NCI-H2107 treated with DMSO at 0.1 percent for 48 hours (cell line): ENCODE measurements at regions not wholly inside any gene's neighbourhood (a gene's known extent, or its start where the extent isn't known, plus 50 kb on each side); places are given as distances from the start of the nearest gene placed in this dataset.
"Not testable (repeated sequence)": the region's sequence is repeated elsewhere in the genome, so short reads cannot be mapped to it uniquely, and the experiment has no call there.

Experiments
- DNase-seq: peaks from one replicate; lab custom pipeline; 2025; ENCODE audit not compliant: unreplicated experiment; lab: John Stamatoyannopoulos, UW

DNA sequence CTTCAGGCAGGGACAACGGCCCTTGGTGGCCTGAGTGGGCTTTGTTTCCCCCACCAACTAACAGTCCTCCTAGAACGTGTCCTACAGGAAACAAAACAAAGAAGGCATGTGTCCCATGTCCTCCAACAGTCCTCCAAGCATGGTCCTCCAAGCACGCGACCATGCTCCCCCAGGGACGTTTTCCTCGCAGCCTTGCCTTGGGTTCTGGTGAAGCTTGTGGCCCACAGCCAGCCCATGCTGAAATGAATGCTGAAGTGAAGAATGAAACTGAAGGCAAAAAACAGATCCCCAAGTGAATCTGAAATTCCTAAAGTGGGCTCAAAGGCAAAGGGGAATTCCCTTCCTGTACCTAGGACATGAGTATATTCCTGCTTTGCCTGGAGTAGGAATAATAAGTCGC, 176.6 kb downstream of the JCAD start:
- DNase-seq: no peak

DNA sequence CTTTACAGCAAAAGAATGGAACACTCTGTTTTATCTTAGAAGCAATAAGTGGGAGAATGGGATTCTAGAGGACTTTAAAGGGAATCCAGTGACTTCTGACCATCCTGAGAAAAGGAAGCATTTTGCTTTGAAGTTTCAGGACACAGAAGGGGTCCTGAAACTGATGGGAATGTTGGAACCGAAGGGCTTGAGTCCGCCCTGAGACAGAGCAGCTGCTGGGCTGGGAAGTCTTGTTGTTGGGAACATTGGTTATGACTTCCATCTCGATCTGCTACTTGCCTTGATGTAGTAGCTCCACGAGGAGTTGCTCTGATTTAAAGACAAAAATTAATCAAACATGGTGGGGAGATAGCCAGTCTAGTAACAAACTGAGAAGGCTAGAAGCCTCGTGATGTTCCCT, 177.6 kb downstream of the JCAD start:
- no peak for DNase-seq

DNA sequence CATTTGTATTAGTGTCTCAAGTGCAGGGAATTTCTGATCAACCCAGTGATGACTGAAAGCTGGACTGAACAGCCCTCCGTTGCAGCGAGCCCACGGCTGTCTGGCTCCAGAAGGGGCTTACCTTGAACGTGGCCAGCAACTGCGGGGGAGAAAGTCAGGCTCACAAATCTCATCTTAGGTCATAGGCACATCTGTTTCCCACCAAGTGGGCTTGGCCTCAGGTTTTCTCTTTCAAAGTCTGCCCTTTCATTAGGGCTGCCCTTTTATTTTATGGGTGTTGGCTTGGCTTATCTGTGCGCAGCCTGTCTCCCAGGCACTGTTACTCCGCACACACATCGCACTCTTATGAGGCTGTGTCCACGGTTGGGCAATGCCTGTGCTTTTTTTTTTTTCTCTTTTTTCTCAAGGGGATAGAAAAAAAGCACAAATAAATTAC, 178.0 kb downstream of the JCAD start:
- DNase-seq: no peak

DNA sequence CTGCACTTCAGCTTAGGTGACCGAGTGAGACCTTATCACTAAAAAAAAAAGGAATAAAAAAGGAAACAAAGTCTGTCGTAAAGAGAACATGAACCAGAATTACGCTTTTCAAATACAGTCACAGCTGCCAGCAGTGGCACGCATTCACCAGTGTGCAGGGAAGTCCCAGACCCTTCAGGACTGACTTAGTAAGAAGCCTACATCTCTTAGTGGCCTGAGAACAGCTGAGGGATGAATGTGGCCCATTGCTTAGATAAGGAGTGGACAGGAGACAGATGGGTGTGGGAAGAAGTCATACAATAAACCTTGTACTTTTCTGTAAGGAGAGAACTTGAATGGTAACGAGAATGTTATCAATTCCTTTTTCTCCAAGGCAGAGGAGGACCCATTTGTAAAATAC, 178.5 kb downstream of the JCAD start:
- DNase-seq: no peak

DNA sequence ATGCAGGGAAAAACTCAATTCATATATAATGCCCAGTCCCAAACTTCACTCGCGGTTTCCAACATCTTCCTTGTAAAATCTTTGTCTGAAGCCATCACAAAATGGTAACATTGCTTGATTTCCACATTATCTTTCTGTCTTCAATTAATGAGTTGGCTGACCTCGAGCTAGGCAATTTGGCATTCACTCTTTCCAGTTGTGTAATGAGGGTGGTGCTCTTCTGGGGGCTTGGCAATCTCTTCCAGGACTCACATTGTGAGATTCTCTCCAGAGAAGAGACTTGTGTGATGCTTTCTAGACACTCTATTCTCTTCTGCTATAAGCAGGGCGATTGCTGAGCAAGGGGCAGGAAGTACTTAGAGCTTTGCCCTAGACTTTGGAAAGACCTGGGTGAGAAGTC, 179.5 kb downstream of the JCAD start:
- no peak for DNase-seq

DNA sequence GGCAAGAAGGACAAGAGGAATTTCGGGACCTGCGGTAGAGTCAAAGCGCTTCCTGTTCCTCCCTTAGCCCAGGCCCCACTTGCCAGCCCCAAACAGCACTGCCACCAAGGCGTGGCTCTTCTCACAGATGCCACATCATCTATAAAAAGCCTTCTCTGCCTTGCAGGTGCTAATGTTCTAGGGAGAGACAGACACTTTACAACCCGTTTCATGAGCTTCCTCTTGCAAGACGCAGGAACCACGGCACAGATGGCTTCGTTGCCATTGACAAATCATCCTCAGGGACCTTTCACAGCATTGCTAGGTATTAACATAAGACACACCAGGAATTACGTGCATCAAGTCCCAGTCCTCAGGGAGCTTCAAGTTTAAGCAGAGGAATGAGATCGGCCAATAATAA, 180.9 kb downstream of the JCAD start:
- DNase-seq: no peak

DNA sequence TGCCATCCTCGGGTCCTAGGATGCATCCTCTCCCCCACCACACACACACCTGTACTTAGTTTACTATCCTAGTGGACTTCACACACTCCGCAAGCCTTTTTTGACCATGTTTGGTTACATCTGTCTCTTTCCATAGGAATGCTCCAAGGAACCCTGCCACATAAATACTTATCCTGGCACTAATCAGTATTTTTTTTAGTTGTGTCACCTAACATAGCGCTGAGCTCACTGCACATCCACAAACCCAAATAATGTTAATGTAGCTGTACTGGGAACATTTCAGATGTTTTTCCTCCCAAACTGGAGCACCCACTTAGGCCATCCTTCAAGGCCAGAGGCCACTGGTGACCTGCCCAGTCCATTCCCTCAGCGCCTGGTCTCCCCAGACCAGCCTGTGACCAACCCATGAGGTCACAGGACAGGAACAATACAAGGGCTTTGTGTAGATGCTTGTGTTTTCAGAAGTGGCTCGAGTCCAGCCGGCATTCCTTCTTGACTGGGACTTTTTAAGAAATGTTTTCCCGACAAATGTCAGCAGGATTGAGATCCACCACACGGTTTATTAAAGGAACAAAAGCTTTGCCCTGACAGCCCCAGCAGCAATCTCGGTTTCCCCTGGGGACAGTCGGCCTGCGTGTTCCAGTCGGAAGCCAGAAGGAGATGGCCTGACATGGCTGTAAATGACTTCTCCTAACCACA, 181.4 kb downstream of the JCAD start:
- no peak for DNase-seq

DNA sequence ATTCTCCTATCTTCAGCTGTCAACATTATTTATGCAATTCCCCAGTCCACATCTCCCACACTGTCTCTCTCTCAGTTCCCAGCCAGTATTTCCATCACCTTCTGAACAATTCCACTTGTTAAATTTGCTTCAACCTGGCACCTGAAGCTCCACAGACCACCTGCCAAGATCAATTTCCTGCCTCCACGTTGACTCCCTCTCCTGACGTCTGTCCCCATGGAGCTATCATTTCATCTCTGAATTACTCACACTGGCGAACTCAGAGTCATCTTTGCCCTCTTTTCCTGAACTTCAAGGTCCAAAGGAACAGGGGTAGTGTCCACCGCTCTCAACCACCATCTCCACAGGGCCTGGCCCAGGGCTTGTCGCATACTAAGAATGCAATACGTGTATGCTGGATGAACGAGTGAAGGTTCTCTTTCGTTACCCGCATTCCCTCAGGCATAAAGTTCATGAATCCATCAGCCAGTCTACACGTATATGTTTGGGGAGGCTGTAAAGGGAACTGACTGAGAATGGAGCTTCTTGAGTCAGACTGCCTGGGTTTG, 183.3 kb downstream of the JCAD start:
- no peak for DNase-seq

DNA sequence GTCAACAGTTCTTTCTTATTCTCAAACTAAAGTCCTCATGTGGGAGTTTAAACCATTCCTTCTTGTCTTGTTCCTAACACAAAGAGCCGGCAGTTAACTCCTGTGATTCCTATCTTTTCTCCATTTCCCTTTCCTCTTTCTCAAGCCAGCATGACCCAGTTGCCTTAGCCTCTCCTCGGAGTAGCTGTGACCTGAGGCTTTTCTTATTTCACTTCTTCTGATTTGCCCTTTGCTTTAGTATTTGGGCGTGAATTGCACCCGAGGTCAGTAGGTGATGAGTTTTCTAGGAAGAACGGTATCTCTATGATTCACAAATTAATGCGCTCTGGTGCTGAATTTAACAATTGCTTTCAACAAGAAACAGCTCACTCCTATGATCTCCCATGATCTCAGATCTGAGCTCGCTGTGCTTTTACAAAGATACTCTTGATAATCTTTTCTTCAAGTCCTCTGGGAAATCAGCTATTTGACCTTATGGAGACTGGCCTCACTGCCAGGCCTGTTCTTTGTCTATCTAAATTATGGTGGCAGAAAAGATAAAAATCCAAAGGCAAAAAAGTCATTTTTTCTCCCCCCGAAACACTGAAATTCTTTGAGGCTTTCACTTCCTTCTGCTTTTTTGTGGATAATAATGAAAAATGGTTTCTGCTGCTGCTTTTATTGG, 184.6 kb downstream of the JCAD start:
- DNase-seq: no peak

DNA sequence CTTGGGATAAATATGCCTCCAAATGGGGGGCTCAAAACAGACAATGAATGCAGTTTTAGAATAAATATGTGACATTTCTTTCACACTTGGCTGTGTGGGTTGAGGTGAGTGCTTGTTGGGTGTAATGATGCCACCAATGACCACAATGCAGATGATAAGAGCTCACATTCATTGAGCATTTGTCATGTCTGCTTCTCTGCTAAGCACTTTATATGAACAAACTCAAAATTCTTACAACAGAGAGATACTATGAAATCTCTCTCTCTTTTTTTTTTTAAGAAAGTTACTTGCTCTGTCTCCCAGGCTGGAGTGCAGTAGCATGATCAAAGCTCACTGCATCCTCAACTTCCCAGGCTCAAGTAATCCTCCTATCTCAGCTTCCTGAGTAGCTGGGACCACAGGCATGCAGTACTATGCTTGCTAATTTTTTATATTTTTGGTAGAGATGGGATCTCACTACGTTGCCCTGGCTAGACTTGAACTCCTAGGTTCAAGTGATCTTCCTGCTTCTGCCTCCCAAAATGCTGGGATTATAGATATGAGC, 185.4 kb downstream of the JCAD start:
- DNase-seq: no peak

DNA sequence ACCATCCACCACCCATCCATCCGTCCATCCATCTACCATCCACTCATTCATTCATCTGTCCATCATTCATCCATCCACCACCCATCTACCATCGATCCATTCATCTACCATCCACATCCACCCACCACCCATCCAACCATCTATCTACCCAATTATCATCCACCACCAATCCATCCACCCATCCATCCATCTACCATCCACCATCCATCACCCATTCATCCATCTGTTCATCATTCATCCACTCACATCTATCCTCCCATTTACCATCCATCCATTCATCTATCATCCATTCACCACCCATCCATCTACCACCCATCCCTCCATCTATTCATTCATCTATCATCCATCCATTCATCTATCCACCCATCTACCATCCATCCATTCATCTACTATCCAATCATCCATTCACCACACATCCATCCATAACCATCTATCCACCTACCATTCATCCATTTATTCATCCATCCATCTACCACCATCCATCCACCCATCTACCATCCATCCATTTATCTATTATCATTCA, 188.8 kb downstream of the JCAD start:
- DNase-seq: no peak

DNA sequence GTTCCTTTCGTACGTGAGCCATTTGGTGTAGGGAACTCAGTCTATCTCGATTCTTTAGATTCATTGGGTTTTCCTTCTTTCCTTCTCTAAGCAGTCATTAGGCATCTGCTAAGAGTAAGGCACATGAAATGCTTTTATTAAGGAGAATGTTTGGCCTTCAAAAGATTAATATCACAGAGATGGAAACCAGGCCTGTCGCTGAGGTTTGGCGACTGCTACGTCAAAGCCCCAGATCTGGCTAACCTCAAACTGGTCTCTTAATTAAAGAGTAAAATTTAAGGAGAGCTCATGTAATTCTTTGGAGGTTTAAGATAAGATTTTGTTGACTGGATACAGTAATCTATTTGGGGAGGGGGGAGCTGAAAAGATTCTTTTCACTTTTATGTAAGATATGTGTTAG, 189.8 kb downstream of the JCAD start:
- no peak for DNase-seq

DNA sequence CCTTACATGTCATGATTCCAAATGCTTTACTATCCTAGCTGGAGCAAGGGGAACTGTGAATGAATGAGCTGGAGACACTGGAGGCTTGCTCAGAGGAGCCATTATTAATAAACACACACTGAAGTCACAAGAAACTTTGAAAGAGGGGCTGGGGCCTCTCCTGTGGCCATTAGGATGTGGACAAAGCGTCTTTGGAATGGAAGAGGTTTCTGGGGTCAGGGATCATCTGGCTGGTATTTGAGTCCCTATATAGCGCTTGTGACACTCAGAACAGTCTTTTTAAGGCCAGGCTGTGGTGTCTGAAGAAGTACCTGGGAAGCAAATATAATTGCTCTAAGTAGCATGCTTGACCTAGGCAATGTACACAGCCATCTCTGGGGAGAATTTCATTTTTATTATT, 193.0 kb downstream of the JCAD start:
- DNase-seq: no peak

DNA sequence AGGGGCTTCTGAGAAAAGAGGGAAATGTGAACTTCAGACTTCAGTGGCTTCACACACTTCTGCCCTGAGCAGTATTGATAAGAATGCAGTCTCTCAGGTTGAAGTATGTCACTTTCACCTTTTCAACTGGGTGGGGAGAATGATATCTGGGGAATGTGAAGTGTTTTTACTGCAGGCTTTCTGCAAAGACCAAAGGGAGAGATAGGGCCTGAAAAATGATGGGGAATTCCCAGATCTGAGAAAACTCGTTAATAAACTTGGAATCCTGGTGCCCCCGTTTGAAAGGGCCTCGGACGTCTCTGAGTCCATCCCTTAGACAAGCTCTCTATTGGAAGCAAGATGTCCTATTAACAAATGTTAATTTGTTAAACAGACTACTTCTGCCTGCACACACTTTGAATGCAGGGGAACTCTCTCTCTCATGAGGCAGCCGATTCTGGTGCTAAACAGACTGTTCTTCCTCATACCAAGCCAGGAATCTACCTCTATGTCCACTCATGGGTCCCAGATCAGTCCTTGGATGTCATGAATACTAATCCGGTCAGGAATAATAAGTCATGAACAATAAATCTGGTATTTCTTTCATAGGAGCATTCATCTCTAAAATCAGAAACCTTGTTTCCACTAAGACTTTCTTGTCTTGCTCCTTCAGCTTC, 193.6 kb downstream of the JCAD start:
- DNase-seq: no peak

DNA sequence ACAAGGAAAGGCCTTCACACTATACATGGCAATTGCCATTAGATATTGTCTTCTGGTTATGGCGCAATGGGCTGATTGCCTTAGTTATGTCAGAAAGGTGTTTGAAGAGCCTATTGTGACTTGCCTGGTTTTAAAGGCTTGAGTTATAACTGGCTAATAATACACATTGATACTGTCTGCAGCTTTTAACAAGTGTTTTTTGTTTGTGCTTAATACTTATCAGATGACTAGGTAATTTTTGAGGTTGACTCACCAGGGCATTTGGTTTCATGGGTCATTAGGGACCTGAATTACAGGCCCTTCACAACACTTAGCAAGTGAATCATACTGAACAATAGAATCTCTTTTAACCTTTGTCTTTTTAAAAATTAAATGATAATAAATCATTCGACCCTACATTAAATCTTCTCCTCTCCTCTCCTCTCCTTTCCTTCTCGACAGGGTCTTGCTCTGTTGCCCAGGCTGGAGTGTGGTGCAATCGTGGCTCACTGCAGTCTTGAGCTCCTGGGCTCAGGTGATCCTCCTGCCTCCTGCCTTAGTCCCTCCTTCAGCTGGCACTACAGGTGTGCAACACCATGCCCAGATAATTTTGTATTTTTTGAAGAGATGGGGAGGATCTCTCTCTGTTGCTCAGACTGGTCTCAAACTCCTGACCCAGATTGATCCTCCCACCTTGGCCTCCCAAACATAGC, 196.3 kb downstream of the JCAD start:
- no peak for DNase-seq

DNA sequence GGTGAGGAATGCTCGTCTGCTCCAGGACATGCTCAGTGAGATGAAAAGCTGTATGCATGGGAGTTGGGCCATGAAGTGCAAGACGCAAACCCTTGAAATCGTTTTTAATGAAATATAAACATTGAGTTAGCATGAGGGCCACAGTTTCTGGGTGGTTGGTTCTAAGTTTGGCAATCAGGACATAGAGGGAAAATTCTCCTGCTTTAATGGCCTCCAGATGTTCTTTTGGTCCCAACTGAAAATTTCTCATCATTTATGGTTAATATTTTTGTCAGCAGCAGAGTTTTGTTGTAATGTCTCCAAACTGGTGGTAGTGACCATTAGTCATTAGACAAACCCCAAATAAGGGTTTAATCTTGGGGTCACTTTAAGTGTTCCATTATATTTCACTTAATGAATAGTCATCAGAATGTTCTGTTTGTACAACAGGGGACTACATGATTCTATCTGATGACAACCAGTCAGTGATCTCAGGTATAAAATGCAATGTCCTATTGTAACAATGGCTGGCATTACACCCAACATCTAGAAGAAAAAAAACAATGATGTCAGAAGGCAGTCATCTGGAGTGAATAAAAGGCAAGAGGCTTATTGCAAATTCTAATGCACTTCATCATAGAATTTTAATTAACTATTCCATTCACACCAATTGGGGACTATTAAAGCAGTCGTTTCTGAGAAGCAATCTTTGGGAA, 197.4 kb downstream of the JCAD start:
- no peak for DNase-seq

DNA sequence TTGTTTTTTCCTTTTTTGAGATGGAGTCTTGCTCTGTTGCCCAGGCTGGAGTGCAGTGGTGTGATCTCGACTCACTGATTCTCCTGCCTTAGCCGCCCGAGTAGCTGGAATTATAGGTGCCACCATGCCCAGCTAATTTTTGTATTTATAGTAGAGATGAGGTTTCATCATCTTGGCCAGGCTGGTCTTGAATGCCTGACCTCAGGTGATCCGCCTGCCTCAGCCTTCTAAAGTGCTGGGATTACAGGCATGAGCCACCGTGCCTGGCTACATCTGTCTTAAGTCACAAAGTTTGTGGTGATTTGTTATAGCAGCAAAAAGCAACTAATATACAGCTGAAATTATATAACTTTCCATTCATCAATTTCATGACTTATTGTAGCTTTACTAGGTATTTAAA, 198.2 kb downstream of the JCAD start:
- not testable (repeated sequence) for DNase-seq

DNA sequence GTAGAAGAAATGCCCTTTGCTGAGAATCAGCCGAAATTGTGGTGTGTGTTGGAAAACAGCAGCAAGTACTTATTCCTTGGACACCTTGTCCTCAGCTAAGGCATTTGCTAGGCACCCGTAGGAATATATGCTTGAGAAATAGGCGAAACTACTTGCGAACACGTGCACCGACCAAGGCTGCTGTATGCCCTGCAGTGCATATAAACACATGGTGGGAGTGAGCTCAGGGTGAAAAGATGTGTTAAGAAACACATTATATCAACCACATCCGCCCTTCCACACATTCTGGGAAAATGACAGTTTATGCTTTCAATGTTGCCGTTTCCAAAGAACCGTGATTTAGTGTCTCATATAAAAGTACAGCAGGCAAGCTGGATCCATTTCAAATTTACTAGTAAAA, 199.2 kb downstream of the JCAD start:
- no peak for DNase-seq

DNA sequence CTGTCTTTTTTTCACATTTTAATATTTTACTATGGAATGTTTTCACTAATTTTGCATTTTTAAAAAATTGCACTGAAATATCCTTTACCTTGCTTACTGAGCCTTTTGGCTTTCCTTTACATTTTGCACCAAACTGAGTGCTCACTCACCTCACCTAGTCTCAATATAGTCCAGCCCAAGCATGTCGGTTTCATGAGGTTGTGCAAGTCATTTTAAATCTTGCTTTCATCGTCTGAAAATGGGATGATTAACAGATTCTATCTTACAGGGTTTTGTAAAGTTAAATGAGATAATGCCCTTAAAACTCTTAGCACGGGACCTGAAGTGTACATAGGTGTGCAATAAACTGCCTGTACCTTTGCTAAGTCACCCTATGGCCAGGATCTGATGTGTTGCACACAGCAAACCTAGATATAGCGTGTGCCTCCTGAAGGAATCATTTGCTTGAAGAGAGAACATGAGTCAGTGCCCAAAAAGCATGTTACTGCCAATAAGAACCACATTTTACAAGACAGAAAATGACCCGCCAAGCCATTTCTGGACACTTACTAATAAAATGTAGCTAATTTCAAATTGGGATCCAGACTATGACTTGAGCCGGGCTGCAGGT, 199.8 kb downstream of the JCAD start:
- no peak for DNase-seq

DNA sequence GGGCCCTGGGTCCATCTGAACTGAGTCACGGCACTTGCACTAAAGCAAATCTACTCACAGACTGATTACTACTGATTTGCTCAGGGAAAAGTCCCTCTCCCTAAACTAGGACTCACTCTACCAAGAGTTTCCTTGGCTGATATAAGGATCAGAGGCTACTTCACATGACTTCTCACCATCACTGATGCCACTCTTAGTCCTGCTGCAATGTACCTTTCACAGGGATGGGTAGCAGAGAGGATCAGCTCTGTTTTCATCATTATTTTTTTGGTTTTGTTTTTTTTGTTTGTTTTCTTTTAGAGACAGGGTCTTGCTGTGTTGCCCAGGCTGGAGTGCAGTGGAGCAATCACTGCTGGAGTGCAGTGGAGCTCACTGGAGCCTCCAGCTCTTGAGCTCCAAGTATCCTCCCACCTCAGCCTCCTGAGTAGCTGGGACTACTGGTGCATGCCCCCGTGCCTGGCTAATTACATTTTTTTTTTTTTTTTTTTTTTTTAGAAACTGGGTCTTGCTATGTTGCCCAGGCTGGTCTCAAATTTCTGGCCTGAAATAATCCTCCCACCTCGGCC, 200.6 kb downstream of the JCAD start:
- no peak for DNase-seq
